ENCODE measurements at regions not wholly inside any gene's neighbourhood (a gene's known extent, or its start where the extent isn't known, plus 50 kb on each side); places are given as distances from the start of the nearest gene placed in this dataset.

GRCh38 chr1:88457197-88457596 is 226.9 kb upstream of the PKN2 start:
- Mint-ChIP-seq H3K4me3 (no peak overlapping the region), H3K36me3 (ENCODE audit: low read depth) (no peaks in the 10 kb centered on the region), H3K9me3 (peaks cover 3% of the 10 kb centered on the region), H3K27ac (no peak overlapping the region), H3K27me3 (peaks cover 31% of the 10 kb centered on the region), H3K4me1 (ENCODE audit: low read depth) (no peaks in the 10 kb centered on the region)
- Histone ChIP-seq H3K4me1 (ENCODE audit: insufficient read depth, low read length) (no peaks in the 10 kb centered on the region), H3K4me3 (ENCODE audit: low read length) (no peak overlapping the region), H3K9me3 (ENCODE audit: control insufficient read depth in 1 of 2, insufficient read depth in 1 of 2, low read length in 2 of 2) (no peaks in the 10 kb centered on the region), H3K36me3 (ENCODE audit: insufficient read depth, low read length) (no peaks in the 10 kb centered on the region), H3K27me3 (ENCODE audit: control insufficient read depth in 1 of 2, insufficient read depth in 2 of 2, low read length in 2 of 2) (peaks cover 4 to 8% of the 10 kb centered on the region in 2 experiments), H3K27ac (ENCODE audit: low read depth in 1 of 2, low read length in 2 of 2) (no peak overlapping the region)
- DNase-seq (no peak), ATAC-seq (ENCODE audit: poor library complexity) (no peak)
- no peak for TF ChIP-seq CTCF (IDR thresholded peaks at IDR 0.05)
- ChIA-PET POLR2A (no interaction called here), CTCF (no interaction called here)
- intact Hi-C loops (cut with DNase I, micrococcal nuclease) = no loop called here

- peaks cover 52% of the 10 kb centered on the region for H3K27me3 Mint-ChIP-seq
- no peak overlapping the region for H3K4me3 Mint-ChIP-seq
- no peak for ATAC-seq (ENCODE audit: poor library complexity)
- DNase-seq = no peak
- Histone ChIP-seq H3K36me3 (ENCODE audit: insufficient read depth, low read length) (no peaks in the 10 kb centered on the region), H3K27me3 (ENCODE audit: control insufficient read depth in 1 of 2, insufficient read depth in 2 of 2, low read length in 2 of 2) (peaks cover 8 to 13% of the 10 kb centered on the region in 2 experiments), H3K9me3 (ENCODE audit: control insufficient read depth in 1 of 2, insufficient read depth in 1 of 2, low read length in 2 of 2) (peaks cover 0 to 4% of the 10 kb centered on the region in 2 experiments), H3K27ac (ENCODE audit: low read depth in 1 of 2, low read length in 2 of 2) (no peak overlapping the region), H3K4me3 (ENCODE audit: low read length) (no peak overlapping the region), H3K4me1 (ENCODE audit: insufficient read depth, low read length) (no peaks in the 10 kb centered on the region)
- POLR2A ChIA-PET = no interaction called here
- no peaks in the 10 kb centered on the region for H3K9me3 Mint-ChIP-seq
- H3K36me3 Mint-ChIP-seq (ENCODE audit: low read depth) = no peaks in the 10 kb centered on the region
- TF ChIP-seq CTCF (IDR thresholded peaks at IDR 0.05) = no peak
- CTCF ChIA-PET = no interaction called here
- intact Hi-C loops (cut with DNase I, micrococcal nuclease) = no loop called here
- H3K4me1 Mint-ChIP-seq (ENCODE audit: low read depth) = no peaks in the 10 kb centered on the region
- no peak overlapping the region for H3K27ac Mint-ChIP-seq
These were observed 223.1 kb upstream of the PKN2 start for GRCh38 chr1:88461007-88461406.

GRCh38 chr1:88462096-88462487 is 222.0 kb upstream of the PKN2 start:
- intact Hi-C loops (cut with DNase I, micrococcal nuclease) = no loop called here
- Histone ChIP-seq H3K9me3 (ENCODE audit: control insufficient read depth in 1 of 2, insufficient read depth in 1 of 2, low read length in 2 of 2) (peaks cover 0 to 9% of the 10 kb centered on the region in 2 experiments), H3K36me3 (ENCODE audit: insufficient read depth, low read length) (no peaks in the 10 kb centered on the region), H3K4me3 (ENCODE audit: low read length) (no peak overlapping the region), H3K27ac (ENCODE audit: low read depth in 1 of 2, low read length in 2 of 2) (no peak overlapping the region), H3K4me1 (ENCODE audit: insufficient read depth, low read length) (no peaks in the 10 kb centered on the region), H3K27me3 (ENCODE audit: control insufficient read depth in 1 of 2, insufficient read depth in 2 of 2, low read length in 2 of 2) (peaks cover 8 to 13% of the 10 kb centered on the region in 2 experiments)
- DNase-seq = no peak
- no peak for ATAC-seq (ENCODE audit: poor library complexity)
- H3K9me3 Mint-ChIP-seq = no peaks in the 10 kb centered on the region
- no peaks in the 10 kb centered on the region for H3K36me3 Mint-ChIP-seq (ENCODE audit: low read depth)
- CTCF ChIA-PET = no interaction called here
- peaks cover 52% of the 10 kb centered on the region for H3K27me3 Mint-ChIP-seq
- no peak overlapping the region for H3K4me3 Mint-ChIP-seq
- no peak overlapping the region for H3K27ac Mint-ChIP-seq
- no peak for TF ChIP-seq CTCF (IDR thresholded peaks at IDR 0.05)
- POLR2A ChIA-PET = no interaction called here
- H3K4me1 Mint-ChIP-seq (ENCODE audit: low read depth) = no peaks in the 10 kb centered on the region

All from CD4-positive, alpha-beta T cell (primary cell).